ENCODE measurements at regions not wholly inside any gene's neighbourhood (a gene's known extent, or its start where the extent isn't known, plus 50 kb on each side); places are given as distances from the start of the nearest gene placed in this dataset.

GRCh38 chr7:47663851-47664250 is 81.9 kb upstream of the TNS3 start:
- no peak for DNase-seq (ENCODE audit: low spot score)

- no peak for DNase-seq (ENCODE audit: low spot score)
Measured at GRCh38 chr7:47663213-47663612, 81.3 kb upstream of the TNS3 start.

GRCh38 chr7:47661051-47661714 is 79.3 kb upstream of the TNS3 start:
- DNase-seq (ENCODE audit: low spot score): no peak

- DNase-seq (ENCODE audit: low spot score): no peak
Measured at GRCh38 chr7:47659664-47660462, 78.0 kb upstream of the TNS3 start.

- no peak for DNase-seq (ENCODE audit: low spot score)
Measured at GRCh38 chr7:47658886-47659635, 77.2 kb upstream of the TNS3 start.

GRCh38 chr7:47657126-47657525 is 75.2 kb upstream of the TNS3 start:
- DNase-seq (ENCODE audit: low spot score): no peak

- DNase-seq (ENCODE audit: low spot score): no peak
Measured at GRCh38 chr7:47654672-47655298, 72.9 kb upstream of the TNS3 start.

- DNase-seq (ENCODE audit: low spot score): no peak
Measured at GRCh38 chr7:47653550-47654411, 71.9 kb upstream of the TNS3 start.

- DNase-seq (ENCODE audit: low spot score): no peak
Measured at GRCh38 chr7:47652591-47652990, 70.7 kb upstream of the TNS3 start.

- DNase-seq (ENCODE audit: low spot score): no peak
Measured at GRCh38 chr7:47651355-47652317, 69.7 kb upstream of the TNS3 start.

GRCh38 chr7:47649919-47650318 is 68.0 kb upstream of the TNS3 start:
- no peak for DNase-seq (ENCODE audit: low spot score)

- DNase-seq (ENCODE audit: low spot score): no peak
Measured at GRCh38 chr7:47648275-47648925, 66.5 kb upstream of the TNS3 start.

- DNase-seq (ENCODE audit: low spot score): no peak
Measured at GRCh38 chr7:47647918-47648250, 66.0 kb upstream of the TNS3 start.

- no peak for DNase-seq (ENCODE audit: low spot score)
Measured at GRCh38 chr7:47647181-47647917, 65.4 kb upstream of the TNS3 start.

GRCh38 chr7:47643716-47644400 is 61.9 kb upstream of the TNS3 start:
- no peak for DNase-seq (ENCODE audit: low spot score)

- DNase-seq (ENCODE audit: low spot score): no peak
Measured at GRCh38 chr7:47640265-47640664, 58.4 kb upstream of the TNS3 start.

- no peak for DNase-seq (ENCODE audit: low spot score)
Measured at GRCh38 chr7:47639495-47640110, 57.7 kb upstream of the TNS3 start.

- no peak for DNase-seq (ENCODE audit: low spot score)
Measured at GRCh38 chr7:47638679-47639315, 56.9 kb upstream of the TNS3 start.
